ENCODE measurements at regions not wholly inside any gene's neighbourhood (a gene's known extent, or its start where the extent isn't known, plus 50 kb on each side); places are given as distances from the start of the nearest gene placed in this dataset.

DNA sequence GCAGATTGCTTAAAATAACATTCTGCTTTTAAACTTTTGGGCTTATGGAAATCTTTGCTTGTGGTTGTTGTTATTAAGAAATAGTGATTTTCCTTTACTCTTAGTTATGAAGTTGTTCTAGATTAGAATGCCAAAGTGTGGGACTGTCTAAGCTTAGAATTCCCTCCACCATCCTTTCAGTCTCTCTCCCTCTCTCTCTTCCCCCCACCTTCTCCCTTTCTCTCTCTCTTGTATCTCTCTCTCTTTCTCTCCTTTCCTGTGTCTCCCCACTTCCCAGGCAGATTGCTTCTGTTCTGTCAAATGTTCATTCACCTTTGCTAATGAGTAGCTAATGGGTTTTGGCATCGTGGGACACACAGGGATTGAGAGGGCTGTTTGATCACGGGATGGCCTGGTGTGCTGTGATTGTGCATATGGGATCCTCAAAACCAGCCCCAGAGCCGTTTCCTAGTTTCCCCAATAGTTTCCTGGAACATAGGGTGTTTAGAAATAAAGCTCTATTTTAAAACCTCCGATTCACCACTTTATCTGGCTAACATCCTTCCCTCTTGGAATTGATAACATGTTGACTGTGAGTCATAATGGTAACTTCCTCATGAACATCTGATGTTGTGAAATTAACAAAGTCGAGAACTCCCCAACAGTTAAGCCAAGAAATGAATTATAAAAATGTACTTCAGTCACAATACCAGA is 502.6 kb downstream of the TMEM114 start:
- Histone ChIP-seq H3K27ac (ENCODE audit: low read depth, low read length, poor library complexity, severe bottlenecking) (no peak overlapping the region), H2AFZ (ENCODE audit: low read length) (no peak overlapping the region), H3K9me3 (ENCODE audit: low read length) (no peaks in the 10 kb centered on the region), H3K9me2 (ENCODE audit: insufficient read depth, low read length) (no peaks in the 10 kb centered on the region), H3K36me3 (ENCODE audit: insufficient read depth, low read length) (no peaks in the 10 kb centered on the region), H3K79me2 (ENCODE audit: insufficient read depth, low read depth, low read length) (no peaks in the 10 kb centered on the region), H3K4me2 (ENCODE audit: low read length) (no peak overlapping the region), H4K20me1 (ENCODE audit: insufficient read depth, low read length) (no peaks in the 10 kb centered on the region), H3K4me3 (ENCODE audit: low read depth, low read length, poor library complexity, severe bottlenecking) (no peak overlapping the region), H3K4me1 (ENCODE audit: insufficient read depth, low read length, poor library complexity, severe bottlenecking) (no peaks in the 10 kb centered on the region)
- DNase-seq (ENCODE audit: low spot score), result no peak
- TF ChIP-seq CTCF (conservative IDR thresholded peaks at IDR 0.05; ENCODE audit: low read length), result no peak
- TF ChIP-seq EZH2phosphoT487 (IDR thresholded peaks at IDR 0.05; ENCODE audit: borderline replicate concordance, low read depth, low read length), result no peak
- no TSS peak for BruUV-seq (replicated peaks)
- CTCF ChIA-PET (ENCODE audit: unreplicated experiment), result no interaction called here
- POLR2A ChIA-PET, result no interaction called here
- intact Hi-C loops (cut with micrococcal nuclease; ENCODE audit: unreplicated experiment), result no loop called here

DNA sequence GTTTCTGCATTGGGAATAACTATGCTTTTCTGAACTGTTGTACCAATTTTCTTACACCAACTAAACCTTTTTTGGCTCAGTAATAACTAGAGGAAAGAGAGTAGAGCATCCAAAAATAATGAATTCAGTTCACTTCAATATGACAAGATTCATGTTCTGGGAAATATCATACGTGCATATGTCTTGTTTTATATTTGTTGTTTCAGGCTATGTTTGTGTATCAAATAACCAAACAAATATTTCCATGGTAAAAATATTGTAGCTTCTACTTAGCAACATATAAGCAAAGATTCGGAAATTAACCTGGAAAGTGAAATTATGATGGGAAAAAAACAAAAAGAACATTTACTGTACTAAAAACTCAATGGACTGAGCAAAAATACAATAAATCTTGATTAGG is 503.2 kb downstream of the TMEM114 start:
- ChIA-PET CTCF (ENCODE audit: unreplicated experiment) (no interaction called here), POLR2A (no interaction called here)
- no peaks in the 10 kb centered on the region for H3K4me1 ChIP-seq (ENCODE audit: insufficient read depth, low read length, poor library complexity, severe bottlenecking)
- no TSS peak for BruUV-seq (replicated peaks)
- no peaks in the 10 kb centered on the region for H3K9me3 ChIP-seq (ENCODE audit: low read length)
- H2AFZ ChIP-seq (ENCODE audit: low read length), result no peak overlapping the region
- H3K9me2 ChIP-seq (ENCODE audit: insufficient read depth, low read length), result no peaks in the 10 kb centered on the region
- intact Hi-C loops (cut with micrococcal nuclease; ENCODE audit: unreplicated experiment), result no loop called here
- no peak for TF ChIP-seq EZH2phosphoT487 (IDR thresholded peaks at IDR 0.05; ENCODE audit: borderline replicate concordance, low read depth, low read length)
- no peak for TF ChIP-seq CTCF (conservative IDR thresholded peaks at IDR 0.05; ENCODE audit: low read length)
- no peak overlapping the region for H3K27ac ChIP-seq (ENCODE audit: low read depth, low read length, poor library complexity, severe bottlenecking)
- no peak for DNase-seq (ENCODE audit: low spot score)
- H3K4me2 ChIP-seq (ENCODE audit: low read length), result no peak overlapping the region
- no peak overlapping the region for H3K4me3 ChIP-seq (ENCODE audit: low read depth, low read length, poor library complexity, severe bottlenecking)
- H3K36me3 ChIP-seq (ENCODE audit: insufficient read depth, low read length), result no peaks in the 10 kb centered on the region
- H3K79me2 ChIP-seq (ENCODE audit: insufficient read depth, low read depth, low read length), result no peaks in the 10 kb centered on the region
- H4K20me1 ChIP-seq (ENCODE audit: insufficient read depth, low read length), result no peaks in the 10 kb centered on the region

- Histone ChIP-seq H3K4me3 (ENCODE audit: low read depth, low read length, poor library complexity, severe bottlenecking) (no peak overlapping the region), H4K20me1 (ENCODE audit: insufficient read depth, low read length) (no peaks in the 10 kb centered on the region), H3K79me2 (ENCODE audit: insufficient read depth, low read depth, low read length) (no peaks in the 10 kb centered on the region), H2AFZ (ENCODE audit: low read length) (no peak overlapping the region), H3K36me3 (ENCODE audit: insufficient read depth, low read length) (no peaks in the 10 kb centered on the region), H3K4me2 (ENCODE audit: low read length) (no peak overlapping the region), H3K27ac (ENCODE audit: low read depth, low read length, poor library complexity, severe bottlenecking) (no peak overlapping the region), H3K9me3 (ENCODE audit: low read length) (no peaks in the 10 kb centered on the region), H3K4me1 (ENCODE audit: insufficient read depth, low read length, poor library complexity, severe bottlenecking) (no peaks in the 10 kb centered on the region), H3K9me2 (ENCODE audit: insufficient read depth, low read length) (no peaks in the 10 kb centered on the region)
- intact Hi-C loops (cut with micrococcal nuclease; ENCODE audit: unreplicated experiment), result no loop called here
- TF ChIP-seq EZH2phosphoT487 (IDR thresholded peaks at IDR 0.05; ENCODE audit: borderline replicate concordance, low read depth, low read length) (no peak), CTCF (conservative IDR thresholded peaks at IDR 0.05; ENCODE audit: low read length) (no peak)
- CTCF ChIA-PET (ENCODE audit: unreplicated experiment), result no interaction called here
- BruUV-seq (replicated peaks), result no TSS peak
- POLR2A ChIA-PET, result no interaction called here
- no peak for DNase-seq (ENCODE audit: low spot score)
These were observed 505.4 kb downstream of the TMEM114 start for GRCh38 chr16:8084882-8085281.

All from OCI-LY7 (cell line).